Mucosa of descending colon (tissue), 3 donors: ENCODE measurements at regions not wholly inside any gene's neighbourhood (a gene's known extent, or its start where the extent isn't known, plus 50 kb on each side); places are given as distances from the start of the nearest gene placed in this dataset.
A peak's percentile ranks its signal among the peaks of the same experiment; 100 is the strongest.

ENCODE experiments used
- ATAC-seq: fragments of 200-7000 bp; cut with Tn5 transposase; one replicate; pipeline ENCODE4 v1.9.1; 2020; ENCODE audit warnings: mild to moderate bottlenecking, moderate library complexity
- DNase-seq, 3 donors: peaks; one replicate each; pipeline ENCODE4 v3.0.0-alpha.2; 2020
- H3K36me3 ChIP-seq: fragments of 200-600 bp; one replicate; pipeline ENCODE4 v1.8.0; 2021; ENCODE audit warnings: low read depth, mild to moderate bottlenecking
- H3K4me1 ChIP-seq: fragments of 200-600 bp; one replicate; pipeline ENCODE4 v1.8.0; 2021; ENCODE audit warnings: low read depth, mild to moderate bottlenecking
- H3K4me3 ChIP-seq: fragments of 200-600 bp; one replicate; pipeline ENCODE4 v1.8.0; 2021; ENCODE audit warnings: mild to moderate bottlenecking
- H3K9me3 ChIP-seq: fragments of 200-600 bp; one replicate; pipeline ENCODE4 v1.8.0; 2021; ENCODE audit warnings: mild to moderate bottlenecking
- intact Hi-C, 2 donors: fragments of 100-400 bp; cut with DNase I in 1 of 2; cut with micrococcal nuclease in 1 of 2; formaldehyde crosslinking; loops; one replicate each; pipeline versions ENCODE4 v1.11.0 to v1.11.1; 2022; cut with DNase I, micrococcal nuclease
- TF ChIP-seq, protein P1 (sequence below): fragments of 200-600 bp; IDR thresholded peaks from one replicate; pipeline ENCODE4 v1.8.0; 2022; ENCODE audit warnings: antibody characterized with exemption, mild to moderate bottlenecking
- donor health status: DM: no; HTN: no; CAD: no; lungs with moderate emphysema.
- donor health status: DM: no; HTN: no; CAD: no.
- donor health status: DM: no; HTN: yes; CAD: no.

- TF ChIP-seq, protein P1, sequence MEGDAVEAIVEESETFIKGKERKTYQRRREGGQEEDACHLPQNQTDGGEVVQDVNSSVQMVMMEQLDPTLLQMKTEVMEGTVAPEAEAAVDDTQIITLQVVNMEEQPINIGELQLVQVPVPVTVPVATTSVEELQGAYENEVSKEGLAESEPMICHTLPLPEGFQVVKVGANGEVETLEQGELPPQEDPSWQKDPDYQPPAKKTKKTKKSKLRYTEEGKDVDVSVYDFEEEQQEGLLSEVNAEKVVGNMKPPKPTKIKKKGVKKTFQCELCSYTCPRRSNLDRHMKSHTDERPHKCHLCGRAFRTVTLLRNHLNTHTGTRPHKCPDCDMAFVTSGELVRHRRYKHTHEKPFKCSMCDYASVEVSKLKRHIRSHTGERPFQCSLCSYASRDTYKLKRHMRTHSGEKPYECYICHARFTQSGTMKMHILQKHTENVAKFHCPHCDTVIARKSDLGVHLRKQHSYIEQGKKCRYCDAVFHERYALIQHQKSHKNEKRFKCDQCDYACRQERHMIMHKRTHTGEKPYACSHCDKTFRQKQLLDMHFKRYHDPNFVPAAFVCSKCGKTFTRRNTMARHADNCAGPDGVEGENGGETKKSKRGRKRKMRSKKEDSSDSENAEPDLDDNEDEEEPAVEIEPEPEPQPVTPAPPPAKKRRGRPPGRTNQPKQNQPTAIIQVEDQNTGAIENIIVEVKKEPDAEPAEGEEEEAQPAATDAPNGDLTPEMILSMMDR = no peak
- DNase-seq (peak in 1 of 3 donors; percentile 36), ATAC-seq (no peak)
- no peak overlapping the region for H3K4me3 ChIP-seq
- intact Hi-C loops = no loop called here
- no peaks in the 10 kb centered on the region for H3K36me3 ChIP-seq
- H3K9me3 ChIP-seq = peaks cover 46% of the 10 kb centered on the region
- H3K4me1 ChIP-seq = no peaks in the 10 kb centered on the region
These were observed 437.5 kb downstream of the KIF20B start for GRCh38 chr10:90138844-90139243.

DNA sequence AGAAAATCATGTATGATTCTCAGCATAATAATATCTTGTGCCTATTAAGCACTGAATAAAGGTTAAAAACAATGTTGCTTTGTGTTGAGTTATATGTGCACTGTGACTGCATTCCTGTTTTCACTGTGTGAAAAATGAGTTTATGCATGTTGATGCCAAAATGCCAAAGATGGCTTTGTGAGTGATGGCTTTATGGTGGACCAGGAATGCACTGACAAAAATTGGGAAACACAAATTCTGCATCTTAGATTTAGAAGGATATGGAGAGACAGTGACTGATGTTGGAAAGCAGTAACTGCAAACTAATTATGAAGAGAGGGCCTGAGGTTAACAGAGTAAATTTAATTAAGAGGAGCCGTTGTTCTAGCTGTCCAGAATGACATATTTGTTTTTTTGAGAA, 440.4 kb downstream of the KIF20B start:
- intact Hi-C loops = no loop called here
- Histone ChIP-seq H3K9me3 (peaks cover 18% of the 10 kb centered on the region), H3K4me1 (no peaks in the 10 kb centered on the region), H3K4me3 (no peak overlapping the region), H3K36me3 (no peaks in the 10 kb centered on the region)
- no peak for DNase-seq
- TF ChIP-seq, protein P1 = no peak
- ATAC-seq = no peak

GRCh38 chr10:90143937-90144336, 442.5 kb downstream of the KIF20B start:
- intact Hi-C loops = no loop called here
- Histone ChIP-seq H3K36me3 (no peaks in the 10 kb centered on the region), H3K4me3 (no peak overlapping the region), H3K4me1 (no peaks in the 10 kb centered on the region), H3K9me3 (no peaks in the 10 kb centered on the region)
- ATAC-seq (no peak), DNase-seq (no peak)
- TF ChIP-seq, protein P1 = no peak

- TF ChIP-seq, protein P1 = no peak
- Histone ChIP-seq H3K4me3 (no peak overlapping the region), H3K9me3 (no peaks in the 10 kb centered on the region), H3K36me3 (no peaks in the 10 kb centered on the region), H3K4me1 (no peaks in the 10 kb centered on the region)
- DNase-seq = peak in 1 of 3 donors; percentile 10
- intact Hi-C loops = no loop called here
- no peak for ATAC-seq
These were observed 446.9 kb downstream of the KIF20B start for GRCh38 chr10:90148116-90148855.

DNA sequence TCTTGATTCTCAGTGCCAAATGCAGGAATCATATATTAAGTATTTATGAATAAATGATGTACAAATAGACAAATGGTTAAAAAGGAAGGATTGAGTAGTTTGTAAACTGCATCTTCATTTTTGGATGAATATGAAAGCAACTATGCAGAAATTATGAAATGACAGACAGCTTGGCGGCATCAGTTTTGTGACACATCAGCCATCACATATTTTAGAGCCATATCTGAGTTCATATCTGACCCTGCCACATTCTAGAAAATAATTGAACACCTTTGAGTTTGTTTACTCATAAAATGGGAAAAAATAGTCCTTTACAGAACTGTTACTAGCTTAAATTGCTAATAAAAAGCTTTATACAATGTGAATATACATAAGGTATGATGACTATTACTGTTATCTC, 448.2 kb downstream of the KIF20B start:
- intact Hi-C loops = no loop called here
- Histone ChIP-seq H3K36me3 (no peaks in the 10 kb centered on the region), H3K4me3 (no peak overlapping the region), H3K4me1 (no peaks in the 10 kb centered on the region), H3K9me3 (no peaks in the 10 kb centered on the region)
- ATAC-seq (no peak), DNase-seq (no peak)
- TF ChIP-seq, protein P1 = no peak
